ENCODE measurements at regions not wholly inside any gene's neighbourhood (a gene's known extent, or its start where the extent isn't known, plus 50 kb on each side); places are given as distances from the start of the nearest gene placed in this dataset.
"Not testable (repeated sequence)": the region's sequence is repeated elsewhere in the genome, so short reads cannot be mapped to it uniquely, and the experiment has no call there.

DNA sequence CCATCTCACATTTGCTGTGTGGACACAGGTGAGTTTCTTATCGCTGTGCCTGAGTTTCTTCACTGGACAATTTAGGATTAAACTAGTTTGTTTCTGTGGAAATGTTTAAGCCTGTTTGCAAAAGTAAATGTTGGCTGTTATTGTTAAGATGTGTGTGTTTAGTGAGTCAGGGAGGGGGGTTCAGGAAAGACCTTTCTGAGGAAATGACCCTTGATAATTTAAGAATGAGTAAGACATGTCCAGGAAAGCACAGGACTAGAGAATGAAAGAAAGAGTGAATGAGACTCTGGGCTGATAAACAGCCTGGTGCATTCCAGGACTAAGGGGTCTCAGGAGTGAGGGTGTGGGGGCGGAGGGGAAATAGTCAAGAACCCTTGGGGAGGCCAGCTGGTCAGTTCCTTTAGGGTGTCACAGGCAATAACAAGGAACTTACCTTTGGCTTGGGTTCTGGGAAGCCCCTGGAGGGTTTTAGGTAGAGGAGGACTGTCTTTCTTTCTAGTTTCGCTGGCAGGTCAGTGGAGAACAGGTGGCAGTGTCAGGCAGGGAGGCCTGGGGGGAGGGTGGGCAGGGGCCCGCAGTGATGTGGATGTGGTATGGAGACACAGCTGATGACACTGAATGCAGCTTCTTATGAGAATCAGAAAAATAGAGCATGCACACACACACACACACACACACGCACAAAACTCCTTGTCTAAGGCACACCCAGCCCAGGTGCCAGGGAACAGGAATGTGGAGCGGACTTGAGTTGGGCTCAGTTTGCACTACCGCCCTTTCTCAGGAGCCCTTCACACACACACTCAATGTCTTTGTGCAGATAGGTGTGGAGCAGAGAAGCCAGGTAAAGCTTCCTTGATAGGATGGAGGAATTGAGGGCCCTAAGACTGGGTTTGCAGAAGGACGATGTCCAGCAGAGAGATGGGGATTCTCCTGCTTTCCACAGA is 1005.5 kb downstream of the VRK1 start:
- in situ Hi-C loops (cut with HindIII; ENCODE audit: low sequenced_read_pairs) = no loop called here

DNA sequence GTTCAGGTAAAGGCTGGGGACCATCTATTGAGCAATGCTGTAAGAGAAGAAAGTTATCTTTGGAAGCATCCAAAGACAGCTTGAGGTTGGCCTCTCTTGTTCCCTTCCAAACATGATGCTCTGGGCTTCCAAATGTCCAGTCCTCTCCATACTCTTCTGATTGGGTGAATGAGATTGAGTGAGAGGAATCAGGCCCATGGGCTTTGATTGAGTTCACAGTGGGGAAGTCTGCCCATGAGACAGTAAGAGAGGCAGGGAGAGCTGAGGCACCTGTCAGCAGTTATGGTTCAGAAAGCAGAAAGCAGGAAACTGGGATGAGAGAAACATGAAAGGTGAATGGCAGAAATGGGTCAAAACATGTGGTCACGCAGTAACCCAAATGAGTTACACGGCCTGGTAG is 1006.9 kb downstream of the VRK1 start:
- in situ Hi-C loops (cut with HindIII; ENCODE audit: low sequenced_read_pairs) = no loop called here

DNA sequence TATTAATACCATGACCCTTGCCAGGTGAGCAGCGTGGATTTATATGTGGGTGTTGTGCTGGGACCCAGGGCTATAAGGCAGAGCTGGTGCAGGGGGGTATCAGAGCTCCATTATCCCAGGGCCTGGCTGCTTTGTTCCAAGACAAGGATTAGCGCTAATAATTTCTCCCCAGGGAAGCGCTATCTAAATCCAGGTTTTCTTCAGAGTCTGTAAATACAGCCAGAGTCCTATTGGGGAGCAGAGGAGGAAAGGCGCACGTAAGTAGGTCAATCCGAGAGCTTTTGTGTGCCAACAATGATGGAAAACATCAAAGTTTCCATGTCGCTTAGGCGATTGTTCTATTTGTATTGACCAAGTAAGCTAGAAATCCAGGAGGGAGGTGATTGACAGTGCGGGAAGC is 1009.7 kb downstream of the VRK1 start:
- in situ Hi-C loops (cut with HindIII; ENCODE audit: low sequenced_read_pairs) = no loop called here

GRCh38 chr14:97808541-97808940 is 1011.4 kb downstream of the VRK1 start:
- in situ Hi-C loops (cut with HindIII; ENCODE audit: low sequenced_read_pairs) = not testable (repeated sequence)

- in situ Hi-C loops (cut with HindIII; ENCODE audit: low sequenced_read_pairs) = no loop called here
These were observed 1016.4 kb downstream of the VRK1 start for GRCh38 chr14:97813556-97813955.

- in situ Hi-C loops (cut with HindIII; ENCODE audit: low sequenced_read_pairs) = no loop called here
These were observed 1023.6 kb downstream of the VRK1 start for GRCh38 chr14:97820781-97821180.

GRCh38 chr14:97824218-97824617 is 1027.0 kb downstream of the VRK1 start:
- in situ Hi-C loops (cut with HindIII; ENCODE audit: low sequenced_read_pairs) = no loop called here

GRCh38 chr14:97827746-97828145 is 1030.6 kb downstream of the VRK1 start:
- in situ Hi-C loops (cut with HindIII; ENCODE audit: low sequenced_read_pairs) = no loop called here

DNA sequence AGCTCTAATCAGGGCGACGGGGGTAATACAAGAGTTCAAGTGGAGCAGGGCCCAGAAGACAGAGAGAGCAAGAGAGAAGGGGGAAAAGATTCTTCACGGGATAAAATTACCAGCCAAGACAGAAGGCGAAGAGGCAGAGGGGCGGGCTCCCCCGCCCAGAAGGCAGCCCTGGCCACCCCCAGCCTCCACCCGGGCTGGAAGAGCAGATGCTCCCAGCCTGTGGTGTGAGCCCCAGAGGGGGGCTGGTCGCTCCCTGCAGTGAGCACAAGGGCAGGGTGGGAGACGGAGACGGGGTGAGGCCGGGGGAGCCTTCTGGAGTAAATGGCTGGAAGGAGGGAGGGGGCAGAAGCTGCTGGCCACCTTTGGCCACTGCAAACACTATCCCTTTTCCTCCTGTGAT is 1035.6 kb downstream of the VRK1 start:
- in situ Hi-C loops (cut with HindIII; ENCODE audit: low sequenced_read_pairs) = no loop called here

DNA sequence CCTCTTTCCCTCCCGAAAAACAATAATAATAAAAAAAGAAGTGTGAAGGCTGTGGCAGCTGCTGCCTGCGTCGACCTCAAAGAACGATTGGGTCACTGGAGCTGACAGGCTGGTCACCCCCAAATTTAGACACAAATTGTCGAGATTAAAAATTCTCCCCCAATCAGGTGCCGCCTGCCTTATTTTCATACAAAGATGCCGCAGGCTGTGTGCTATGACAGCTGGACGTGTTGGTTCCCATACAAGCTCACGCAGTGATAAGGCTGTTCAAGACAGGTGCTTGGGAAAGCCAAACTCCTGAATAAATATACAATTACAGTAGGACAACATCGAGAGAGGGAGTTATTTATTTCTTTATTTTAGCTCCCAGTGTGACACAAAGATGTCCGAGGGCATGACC is 1041.8 kb downstream of the VRK1 start:
- in situ Hi-C loops (cut with HindIII; ENCODE audit: low sequenced_read_pairs) = no loop called here

- in situ Hi-C loops (cut with HindIII; ENCODE audit: low sequenced_read_pairs) = no loop called here
These were observed 1043.0 kb downstream of the VRK1 start for GRCh38 chr14:97840159-97840558.

- in situ Hi-C loops (cut with HindIII; ENCODE audit: low sequenced_read_pairs) = no loop called here
These were observed 1044.6 kb downstream of the VRK1 start for GRCh38 chr14:97841762-97842161.

DNA sequence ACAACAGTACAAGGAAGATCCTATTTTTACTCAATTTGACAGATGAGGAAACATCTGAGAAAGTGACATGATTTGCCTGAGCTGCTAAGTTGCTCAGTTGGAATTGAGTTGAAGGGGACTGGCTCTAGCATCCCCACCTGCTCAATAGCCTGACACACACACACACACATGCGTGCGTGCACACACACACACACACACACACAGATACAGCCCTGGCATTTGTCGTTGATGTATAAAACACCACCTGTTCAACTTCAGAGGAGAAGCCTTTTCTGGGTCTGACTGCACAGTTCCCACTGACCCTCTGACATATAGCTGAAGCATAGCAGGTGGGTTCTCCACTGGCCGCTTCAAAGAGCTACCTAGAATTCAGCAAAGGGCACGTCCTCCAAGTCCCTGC is 1045.9 kb downstream of the VRK1 start:
- in situ Hi-C loops (cut with HindIII; ENCODE audit: low sequenced_read_pairs) = no loop called here

- in situ Hi-C loops (cut with HindIII; ENCODE audit: low sequenced_read_pairs) = no loop called here
These were observed 1046.9 kb downstream of the VRK1 start for GRCh38 chr14:97844042-97844441.

DNA sequence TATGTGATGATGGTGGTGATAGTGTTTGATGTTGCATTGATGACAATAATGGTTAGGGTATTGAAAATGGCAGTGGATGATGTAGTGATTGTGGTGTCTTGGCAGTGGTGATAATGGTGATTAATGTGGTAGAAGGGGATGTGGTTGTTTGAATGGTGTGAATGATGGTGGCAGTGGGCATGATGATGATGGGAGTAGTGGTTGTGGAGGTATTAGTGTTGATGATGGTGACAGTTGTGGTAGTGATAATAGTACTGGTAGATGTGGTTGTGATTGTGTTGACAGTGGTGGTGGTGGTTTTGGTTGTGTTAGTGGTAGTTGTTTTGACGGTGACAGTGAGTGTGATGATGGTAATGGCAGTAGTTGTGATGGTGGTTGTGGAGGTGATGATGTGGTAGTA is 1049.0 kb downstream of the VRK1 start:
- in situ Hi-C loops (cut with HindIII; ENCODE audit: low sequenced_read_pairs) = no loop called here

- in situ Hi-C loops (cut with HindIII; ENCODE audit: low sequenced_read_pairs) = no loop called here
These were observed 1051.3 kb downstream of the VRK1 start for GRCh38 chr14:97848317-97848980.

DNA sequence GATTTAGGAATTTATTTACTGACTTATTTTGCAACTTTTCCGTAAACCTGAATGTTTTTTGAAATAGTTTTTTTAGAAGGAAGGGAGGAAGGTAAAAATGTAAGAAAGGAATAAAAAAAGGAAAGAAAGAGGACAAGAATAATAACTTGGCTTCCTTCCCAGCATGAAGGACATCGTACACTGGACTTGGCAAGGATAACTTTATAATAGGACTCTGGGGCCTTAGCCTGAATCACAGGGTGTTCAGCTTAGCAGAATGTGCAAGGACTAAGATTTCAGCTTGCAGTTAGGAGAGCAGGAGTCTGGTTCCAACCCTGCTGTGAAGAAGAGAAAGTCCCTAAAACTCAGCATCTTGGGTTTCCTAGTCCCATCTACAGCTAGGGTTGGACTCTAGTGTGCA is 1053.3 kb downstream of the VRK1 start:
- in situ Hi-C loops (cut with HindIII; ENCODE audit: low sequenced_read_pairs) = no loop called here

DNA sequence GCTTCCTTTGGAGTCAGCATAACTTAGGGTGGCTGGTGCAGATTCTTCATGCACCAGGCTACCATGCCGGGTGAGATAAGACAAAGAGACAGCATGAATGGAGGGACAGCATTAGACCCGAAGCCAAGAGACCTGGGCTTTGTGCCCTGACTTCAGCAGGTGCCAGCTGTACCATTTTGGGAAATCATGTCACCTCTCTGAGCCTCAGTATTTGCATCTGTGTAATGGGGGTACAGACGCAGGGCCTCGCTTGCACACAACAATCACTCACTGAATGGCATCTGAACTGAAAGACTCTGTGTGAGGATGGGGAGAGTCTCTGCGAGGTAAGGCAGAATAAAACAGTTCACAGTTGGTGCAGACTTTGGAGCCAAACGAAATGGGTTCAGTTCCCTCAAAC is 1053.7 kb downstream of the VRK1 start:
- in situ Hi-C loops (cut with HindIII; ENCODE audit: low sequenced_read_pairs) = no loop called here

- in situ Hi-C loops (cut with HindIII; ENCODE audit: low sequenced_read_pairs) = no loop called here
These were observed 1054.3 kb downstream of the VRK1 start for GRCh38 chr14:97851428-97851995.

DNA sequence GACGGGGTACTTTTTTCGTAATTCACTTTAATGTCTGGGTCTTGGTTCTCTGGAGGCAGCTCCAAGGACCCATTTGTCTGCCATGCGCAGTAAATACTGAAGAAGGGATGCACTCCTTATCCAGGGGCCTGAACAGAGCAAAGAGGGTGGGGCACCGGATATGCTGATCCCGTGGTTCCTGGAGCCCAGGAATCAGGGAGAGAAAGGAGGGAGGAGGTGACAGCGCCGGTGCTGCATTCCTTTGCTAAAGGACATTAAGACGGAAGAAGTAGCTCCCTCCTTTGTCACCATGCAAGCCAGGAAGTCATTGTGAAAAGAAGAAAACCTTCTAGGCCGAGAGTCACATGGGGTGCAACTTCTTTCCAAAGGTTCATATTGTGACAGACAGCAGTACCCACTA is 1057.7 kb downstream of the VRK1 start:
- in situ Hi-C loops (cut with HindIII; ENCODE audit: low sequenced_read_pairs) = no loop called here

- in situ Hi-C loops (cut with HindIII; ENCODE audit: low sequenced_read_pairs) = no loop called here
These were observed 1069.0 kb downstream of the VRK1 start for GRCh38 chr14:97866195-97866594.

- in situ Hi-C loops (cut with HindIII; ENCODE audit: low sequenced_read_pairs) = no loop called here
These were observed 1069.5 kb downstream of the VRK1 start for GRCh38 chr14:97866664-97867063.
